Midbrain (tissue), 1 donor: ENCODE measurements at regions not wholly inside any gene's neighbourhood (a gene's known extent, or its start where the extent isn't known, plus 50 kb on each side); places are given as distances from the start of the nearest gene placed in this dataset.
"Not testable (repeated sequence)": the region's sequence is repeated elsewhere in the genome, so short reads cannot be mapped to it uniquely, and the experiment has no call there.

Experiments used
- DNase-seq: peaks from one replicate; lab custom pipeline; 2025; lab: John Stamatoyannopoulos, UW

- DNase-seq: no peak
These were observed 118.9 kb upstream of the S1PR3 start for GRCh38 chr9:88872192-88872946.

GRCh38 chr9:88873635-88874034 lies 117.6 kb upstream of the S1PR3 start:
- DNase-seq: no peak

- no peak for DNase-seq
These were observed 116.9 kb upstream of the S1PR3 start for GRCh38 chr9:88874391-88874790.

- no peak for DNase-seq
These were observed 115.7 kb upstream of the S1PR3 start for GRCh38 chr9:88875400-88876120.

DNA sequence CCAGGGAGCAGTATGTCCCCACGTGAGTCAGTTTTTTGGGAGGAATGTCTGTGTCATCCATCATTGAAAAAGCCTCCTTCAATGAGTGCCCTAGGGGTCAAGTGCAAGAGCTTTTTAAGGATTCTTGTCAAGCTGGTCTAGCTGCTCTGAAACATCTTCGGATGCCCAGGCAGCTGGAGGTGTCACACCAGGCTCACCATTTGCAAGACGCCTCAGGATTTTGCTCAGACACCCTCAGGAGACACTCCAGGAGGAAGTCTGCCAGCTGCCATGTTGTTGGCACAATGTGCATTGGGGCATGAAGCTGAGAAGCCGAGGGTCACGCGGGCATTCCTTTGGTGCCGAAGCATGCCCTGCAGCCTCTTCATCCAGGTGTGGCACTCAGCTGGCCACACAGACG lies 111.1 kb upstream of the S1PR3 start:
- no peak for DNase-seq

DNA sequence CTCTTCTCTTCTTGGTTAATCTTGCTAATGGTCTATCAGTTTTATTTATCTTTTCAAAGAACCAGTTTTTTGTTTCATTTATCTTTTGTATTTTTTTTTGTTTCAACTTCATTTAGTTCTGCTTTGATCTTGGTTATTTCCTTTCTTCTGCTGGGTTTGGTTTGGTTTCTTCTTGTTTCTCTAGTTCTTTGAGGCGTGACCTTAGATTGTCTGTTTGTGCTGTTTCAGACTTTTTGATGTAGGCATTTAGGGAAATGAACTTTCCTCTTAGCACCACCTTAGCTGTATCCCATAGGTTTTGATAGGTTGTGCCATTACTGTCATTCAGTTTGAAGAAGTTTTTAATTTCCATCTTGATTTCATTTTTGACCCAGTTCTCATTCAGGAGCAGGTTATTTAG lies 107.0 kb upstream of the S1PR3 start:
- not testable (repeated sequence) for DNase-seq

GRCh38 chr9:88886762-88887161 lies 104.5 kb upstream of the S1PR3 start:
- not testable (repeated sequence) for DNase-seq

- DNase-seq: no peak
These were observed 101.9 kb upstream of the S1PR3 start for GRCh38 chr9:88889386-88889785.

- no peak for DNase-seq
These were observed 100.7 kb upstream of the S1PR3 start for GRCh38 chr9:88890546-88890945.

- no peak for DNase-seq
These were observed 100.2 kb upstream of the S1PR3 start for GRCh38 chr9:88891040-88891439.

DNA sequence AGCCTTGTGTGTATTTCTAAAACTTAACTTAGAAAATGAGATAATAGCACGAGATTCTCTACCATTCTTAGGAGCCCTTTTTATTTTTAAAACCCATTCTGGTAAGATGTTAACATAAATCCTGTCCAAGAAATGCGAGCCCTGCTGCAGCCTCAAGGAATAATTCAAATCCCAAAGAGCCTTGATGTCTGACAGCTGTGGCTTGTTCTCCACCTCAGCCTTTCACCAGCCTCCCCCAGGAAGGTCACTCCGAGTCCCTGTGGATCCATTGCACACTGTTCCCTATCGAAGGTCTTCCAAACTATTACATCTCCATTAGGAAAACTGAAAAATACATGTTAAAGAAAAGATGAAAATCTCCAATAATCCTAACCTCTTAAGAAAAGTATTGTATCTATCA lies 98.5 kb upstream of the S1PR3 start:
- DNase-seq: no peak

DNA sequence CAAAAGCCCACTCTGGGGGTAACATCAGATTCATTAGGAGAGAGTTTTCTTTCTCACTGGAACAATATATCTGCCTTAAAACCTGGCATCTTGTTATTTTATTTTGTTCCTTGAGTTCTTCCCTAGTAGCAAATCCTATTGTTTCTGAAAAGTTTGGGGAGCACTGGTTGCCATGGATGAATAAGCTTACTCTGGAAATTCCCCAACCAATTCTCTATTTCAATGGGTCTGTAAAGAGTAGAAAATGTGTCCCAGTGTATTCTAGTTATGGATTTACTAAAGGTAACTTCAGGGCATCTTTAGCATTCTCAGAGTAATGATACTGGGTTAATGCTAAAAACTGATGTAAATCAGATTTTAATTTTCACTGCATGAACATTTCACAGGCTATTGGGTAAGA lies 94.2 kb upstream of the S1PR3 start:
- DNase-seq: no peak

GRCh38 chr9:88898039-88898720 lies 93.1 kb upstream of the S1PR3 start:
- DNase-seq: no peak

DNA sequence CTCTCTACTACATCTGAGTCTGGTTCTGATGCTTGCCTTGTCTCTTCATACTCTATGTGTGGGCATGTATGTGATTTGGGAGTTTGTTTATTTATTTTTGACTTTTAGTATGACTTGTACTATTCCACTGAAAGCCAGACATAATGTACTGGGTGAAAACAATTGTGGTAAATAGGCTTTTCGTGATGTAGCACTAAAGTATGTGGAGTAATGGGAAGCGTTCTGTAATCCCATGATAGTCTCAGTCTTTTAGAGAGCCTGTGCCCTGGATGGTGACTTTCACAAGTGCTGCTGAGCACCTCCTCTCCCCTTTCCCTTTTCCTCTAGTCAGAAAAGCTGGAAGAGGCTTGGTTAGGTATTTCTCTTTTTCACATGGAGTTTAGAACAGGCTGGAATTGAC lies 85.8 kb upstream of the S1PR3 start:
- no peak for DNase-seq

DNA sequence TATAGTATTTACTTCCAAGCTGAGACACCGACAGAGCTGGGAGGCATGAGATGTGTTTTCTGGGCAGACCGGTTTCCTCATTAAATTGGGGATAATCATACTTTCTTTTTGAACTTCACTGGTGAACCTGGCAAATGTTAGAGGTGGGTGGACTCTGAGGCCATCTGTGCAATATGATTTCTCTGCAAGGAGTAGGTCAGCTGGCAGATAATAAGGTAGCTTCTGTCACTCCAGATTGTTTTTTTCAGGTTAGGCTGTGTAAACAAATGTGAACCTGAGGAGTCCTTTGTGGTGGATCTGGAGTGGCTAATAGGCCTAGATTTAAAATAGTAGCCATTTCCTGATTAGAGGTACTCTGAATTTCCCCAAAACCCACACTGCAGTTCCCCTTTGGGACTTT lies 75.4 kb upstream of the S1PR3 start:
- no peak for DNase-seq

- no peak for DNase-seq
These were observed 74.4 kb upstream of the S1PR3 start for GRCh38 chr9:88916894-88917293.

DNA sequence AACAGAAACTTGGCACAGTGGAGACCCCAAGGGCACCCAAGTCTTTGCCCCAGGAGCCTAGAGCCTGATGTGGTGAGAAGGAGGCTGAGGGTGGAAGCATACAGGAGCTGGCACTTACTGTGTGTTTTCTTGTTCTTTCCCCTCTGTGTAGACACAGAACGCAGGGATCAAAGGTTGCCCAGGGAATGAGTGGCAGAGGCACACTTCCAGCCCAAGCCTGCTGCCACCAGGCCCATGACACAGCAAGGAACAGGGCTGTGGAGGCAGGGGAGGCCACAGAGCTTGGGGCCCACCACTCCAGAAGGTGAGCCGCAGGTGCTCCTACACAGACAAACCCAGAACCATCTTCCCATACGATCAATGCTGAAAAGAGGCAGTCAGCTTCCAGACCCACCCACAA lies 73.9 kb upstream of the S1PR3 start:
- no peak for DNase-seq

- not testable (repeated sequence) for DNase-seq
These were observed 72.7 kb upstream of the S1PR3 start for GRCh38 chr9:88918537-88918936.

DNA sequence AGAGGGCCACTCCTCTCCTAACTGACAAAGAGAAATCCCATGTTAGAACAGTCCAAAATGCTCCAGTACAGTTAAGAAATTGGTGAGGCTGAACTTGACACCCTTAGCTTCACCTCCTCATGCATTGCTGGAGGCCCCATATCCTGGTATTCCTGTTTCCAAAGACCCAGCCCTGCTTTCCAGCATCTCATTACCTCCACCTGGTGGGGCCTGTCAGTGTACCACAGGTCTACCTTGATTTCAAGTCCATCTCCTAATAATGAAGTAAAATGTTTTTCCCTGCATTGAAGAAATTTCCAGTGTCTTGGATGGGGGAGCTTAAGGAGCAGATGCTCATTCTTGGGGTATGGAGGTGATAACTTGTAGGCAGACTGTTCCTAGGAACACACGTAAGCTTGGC lies 70.6 kb upstream of the S1PR3 start:
- DNase-seq: no peak

DNA sequence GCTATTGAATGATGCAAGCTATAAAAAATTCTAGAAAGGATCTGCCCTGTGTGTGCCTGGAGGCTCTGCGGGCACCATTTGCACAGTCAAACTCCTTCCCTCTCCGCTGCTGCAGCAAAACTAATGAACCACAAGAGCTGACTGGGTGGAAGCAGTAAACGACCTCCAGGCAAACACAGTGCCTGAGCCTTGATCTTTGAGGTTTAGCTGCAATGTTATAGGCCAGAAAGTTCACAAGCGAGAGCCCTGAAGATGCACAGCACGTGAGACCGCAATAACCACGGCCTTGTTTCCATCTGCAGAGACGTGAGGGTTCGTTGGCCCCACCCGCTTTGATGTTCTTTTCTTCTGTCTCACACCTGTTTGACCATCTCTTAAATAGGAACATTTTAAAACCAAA lies 69.2 kb upstream of the S1PR3 start:
- no peak for DNase-seq

DNA sequence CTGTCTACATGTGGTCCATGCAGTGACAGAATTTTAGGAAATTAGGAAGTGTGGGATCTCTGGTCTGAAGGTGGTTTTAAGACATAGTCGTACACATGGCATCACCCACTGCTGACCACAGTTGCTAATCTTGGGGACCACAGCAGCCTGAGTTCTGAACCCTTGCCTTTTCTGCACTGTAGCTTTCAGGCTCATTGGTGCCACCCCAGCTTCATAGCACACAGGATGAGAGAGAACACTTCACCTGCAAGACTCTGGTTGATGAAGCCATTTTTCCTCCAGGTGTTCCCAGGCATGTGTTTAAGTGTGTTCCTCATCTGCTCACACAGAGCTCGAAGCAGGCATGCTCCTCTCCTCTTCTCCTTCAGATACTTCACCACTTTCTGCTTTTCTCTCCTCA lies 68.2 kb upstream of the S1PR3 start:
- DNase-seq: no peak

DNA sequence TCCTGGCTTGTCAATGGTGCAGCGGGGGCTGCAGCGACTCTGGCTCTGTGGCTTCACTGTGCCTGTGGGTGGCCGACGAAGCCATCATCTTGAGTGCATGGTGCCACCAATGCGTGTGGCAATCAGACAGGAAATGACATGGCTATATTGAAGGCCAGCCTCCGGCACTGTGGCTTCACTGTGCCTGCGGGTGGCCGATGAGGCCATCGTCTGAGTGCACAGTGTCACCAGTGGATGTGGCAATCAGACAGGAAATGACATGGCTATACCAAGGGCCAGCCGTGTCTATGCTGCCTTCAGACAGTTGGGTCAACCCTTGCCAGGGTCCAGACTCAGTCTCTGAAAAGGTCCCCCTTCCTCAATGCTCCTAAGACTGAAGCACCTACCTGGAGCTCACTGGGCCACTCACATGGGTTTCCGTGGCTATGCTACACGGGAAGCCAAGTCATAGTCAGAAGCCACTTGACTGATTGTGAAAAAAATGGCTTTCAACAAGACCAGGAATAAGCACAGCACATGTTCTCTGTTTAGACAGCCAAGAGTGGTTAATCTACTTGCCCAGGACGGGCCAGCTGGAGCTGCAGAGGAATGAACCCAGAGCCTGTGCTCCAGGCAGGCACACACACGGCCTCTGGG lies 67.5 kb upstream of the S1PR3 start:
- DNase-seq: no peak

GRCh38 chr9:88925481-88925880 lies 65.8 kb upstream of the S1PR3 start:
- no peak for DNase-seq
